Nephron (organoid): ENCODE measurements at regions not wholly inside any gene's neighbourhood (a gene's known extent, or its start where the extent isn't known, plus 50 kb on each side); places are given as distances from the start of the nearest gene placed in this dataset.

Experiments used
- H3K27ac Mint-ChIP-seq, 3 experiments: 2 replicates each; pipeline ENCODE4 v1.8.0; 2020; ENCODE audit warnings: mixed read lengths in 3 of 3, mild to moderate bottlenecking in 2 of 3, moderate library complexity in 1 of 3
- H3K27me3 Mint-ChIP-seq: 2 replicates; pipeline ENCODE4 v1.8.0; 2021; ENCODE audit warnings: low read depth, mild to moderate bottlenecking, moderate library complexity, mixed read lengths
- H3K36me3 Mint-ChIP-seq: 2 replicates; pipeline ENCODE4 v1.8.0; 2020; ENCODE audit warnings: low read depth, mixed read lengths
- H3K4me1 Mint-ChIP-seq: 2 replicates; pipeline ENCODE4 v1.8.0; 2020; ENCODE audit warnings: mixed read lengths
- H3K4me3 Mint-ChIP-seq, 3 experiments: 2 replicates each; pipeline ENCODE4 v1.8.0; 2020; ENCODE audit warnings: mild to moderate bottlenecking in 3 of 3, mixed read lengths in 3 of 3, moderate library complexity in 2 of 3
- H3K9me3 Mint-ChIP-seq: 2 replicates; pipeline ENCODE4 v1.8.0; 2020; ENCODE audit warnings: mixed read lengths
- TF ChIP-seq, protein P1 (sequence below), 3 experiments: fragments of 200-600 bp; sonication (generic); IDR thresholded peaks; one replicate each; pipeline ENCODE4 v1.5.0; 2021; ENCODE audit warnings: antibody characterized with exemption in 3 of 3; ENCODE audit not compliant: unreplicated experiment in 3 of 3

DNA sequence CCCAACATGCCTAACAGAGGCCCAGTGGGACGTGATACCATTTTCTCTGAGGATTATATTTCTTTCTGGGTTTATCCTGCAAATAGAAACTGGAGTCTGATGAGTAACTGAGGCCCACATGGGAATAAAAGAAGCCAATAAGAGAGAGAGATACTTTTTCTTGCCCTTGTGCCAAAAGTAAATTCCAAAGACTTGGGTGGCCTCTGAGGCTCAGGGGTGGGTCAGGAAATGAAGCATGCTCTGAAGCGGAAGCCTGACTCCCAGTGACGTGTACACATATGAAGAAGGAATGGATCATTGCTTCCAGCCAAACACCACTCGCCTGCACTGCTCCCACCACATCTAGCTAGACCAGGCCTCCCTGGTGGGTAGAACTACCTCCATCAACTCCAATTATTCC is 273.6 kb upstream of the NCKAP5 start:
- H3K4me1 Mint-ChIP-seq, result peaks cover 35% of the 10 kb centered on the region
- H3K4me3 Mint-ChIP-seq, result no peak overlapping the region
- no peaks in the 10 kb centered on the region for H3K36me3 Mint-ChIP-seq
- peak overlapping the region; percentile 13 to 88 (median 78) for H3K27ac Mint-ChIP-seq
- H3K9me3 Mint-ChIP-seq, result no peaks in the 10 kb centered on the region
- TF ChIP-seq, protein P1, sequence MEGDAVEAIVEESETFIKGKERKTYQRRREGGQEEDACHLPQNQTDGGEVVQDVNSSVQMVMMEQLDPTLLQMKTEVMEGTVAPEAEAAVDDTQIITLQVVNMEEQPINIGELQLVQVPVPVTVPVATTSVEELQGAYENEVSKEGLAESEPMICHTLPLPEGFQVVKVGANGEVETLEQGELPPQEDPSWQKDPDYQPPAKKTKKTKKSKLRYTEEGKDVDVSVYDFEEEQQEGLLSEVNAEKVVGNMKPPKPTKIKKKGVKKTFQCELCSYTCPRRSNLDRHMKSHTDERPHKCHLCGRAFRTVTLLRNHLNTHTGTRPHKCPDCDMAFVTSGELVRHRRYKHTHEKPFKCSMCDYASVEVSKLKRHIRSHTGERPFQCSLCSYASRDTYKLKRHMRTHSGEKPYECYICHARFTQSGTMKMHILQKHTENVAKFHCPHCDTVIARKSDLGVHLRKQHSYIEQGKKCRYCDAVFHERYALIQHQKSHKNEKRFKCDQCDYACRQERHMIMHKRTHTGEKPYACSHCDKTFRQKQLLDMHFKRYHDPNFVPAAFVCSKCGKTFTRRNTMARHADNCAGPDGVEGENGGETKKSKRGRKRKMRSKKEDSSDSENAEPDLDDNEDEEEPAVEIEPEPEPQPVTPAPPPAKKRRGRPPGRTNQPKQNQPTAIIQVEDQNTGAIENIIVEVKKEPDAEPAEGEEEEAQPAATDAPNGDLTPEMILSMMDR (IDR thresholded peaks at IDR 0.05; ENCODE audit: unreplicated experiment in 3 of 3), result no peak
- peaks cover 9% of the 10 kb centered on the region for H3K27me3 Mint-ChIP-seq

DNA sequence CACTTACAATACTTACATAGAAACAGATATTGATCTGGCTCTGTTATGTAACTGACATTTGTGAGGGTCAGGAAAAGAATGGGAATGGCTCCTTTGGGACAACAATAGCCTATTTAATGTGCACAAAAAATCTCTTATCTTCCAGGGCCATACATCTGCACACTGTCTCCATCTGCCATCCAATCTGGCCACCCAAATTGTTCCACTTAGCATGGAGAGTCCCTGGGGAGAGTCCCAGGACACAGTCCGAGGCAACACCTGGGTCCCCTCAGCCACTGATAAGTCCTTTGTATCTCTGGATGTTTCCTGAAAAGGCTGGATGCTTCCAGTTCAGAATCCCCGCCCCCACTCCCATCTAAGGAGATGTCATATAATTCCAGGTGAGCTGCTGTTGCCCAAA is 274.2 kb upstream of the NCKAP5 start:
- TF ChIP-seq, protein P1 (IDR thresholded peaks at IDR 0.05; ENCODE audit: unreplicated experiment in 3 of 3), result no peak

DNA sequence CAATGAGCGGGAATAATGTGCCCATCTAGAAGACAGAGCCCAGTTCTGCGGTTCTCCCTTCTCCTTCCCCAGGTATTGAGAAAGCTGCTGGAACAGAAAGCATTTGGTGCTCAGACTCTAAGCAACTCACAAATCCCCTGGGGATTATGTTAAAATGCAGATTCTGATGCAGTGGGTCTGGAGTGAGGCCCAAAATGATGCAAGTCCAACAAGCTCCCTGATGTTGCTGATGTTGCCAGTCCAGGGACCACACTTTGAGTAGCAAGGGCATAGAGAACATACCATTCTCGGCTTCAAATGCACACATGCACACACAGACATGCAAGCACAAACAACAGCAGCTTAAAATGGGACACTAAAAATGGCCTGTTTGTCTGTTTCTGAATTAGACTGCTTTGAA is 274.8 kb upstream of the NCKAP5 start:
- no peak overlapping the region for H3K27ac Mint-ChIP-seq

More for the DNA sequence above, 274.2 kb upstream of the NCKAP5 start:
- H3K36me3 Mint-ChIP-seq, result no peaks in the 10 kb centered on the region
- peaks cover 9% of the 10 kb centered on the region for H3K27me3 Mint-ChIP-seq
- peak overlapping the region in 1 of 3 experiments; percentile 78 for H3K27ac Mint-ChIP-seq
- no peak overlapping the region for H3K4me3 Mint-ChIP-seq
- peaks cover 41% of the 10 kb centered on the region for H3K4me1 Mint-ChIP-seq
- H3K9me3 Mint-ChIP-seq, result no peaks in the 10 kb centered on the region

DNA sequence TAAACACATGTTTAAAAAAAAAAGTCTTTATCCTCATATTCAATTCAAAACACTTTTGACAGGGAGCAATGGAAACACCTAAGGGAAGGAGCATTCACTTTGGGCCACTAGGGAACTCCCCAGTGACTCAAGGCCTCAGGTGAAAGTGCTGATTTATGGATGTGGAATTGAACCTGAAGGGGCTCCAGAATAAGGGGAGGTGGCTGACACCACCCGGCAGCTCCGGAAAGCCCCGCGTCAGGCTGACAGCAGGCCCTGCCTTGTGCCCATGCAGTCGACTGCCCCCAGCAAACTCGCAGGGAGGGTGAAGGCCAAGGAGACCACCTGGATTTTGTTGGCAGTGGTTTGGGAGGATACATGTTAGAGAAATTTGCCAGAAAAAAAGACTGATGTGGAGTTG is 275.3 kb upstream of the NCKAP5 start:
- Mint-ChIP-seq H3K36me3 (no peaks in the 10 kb centered on the region), H3K9me3 (no peaks in the 10 kb centered on the region), H3K27ac (no peak overlapping the region), H3K4me3 (no peak overlapping the region), H3K27me3 (peaks cover 20% of the 10 kb centered on the region), H3K4me1 (peaks cover 43% of the 10 kb centered on the region)
- TF ChIP-seq, protein P1 (IDR thresholded peaks at IDR 0.05; ENCODE audit: unreplicated experiment in 3 of 3), result no peak

More for the DNA sequence above, 274.8 kb upstream of the NCKAP5 start:
- Mint-ChIP-seq H3K27me3 (peaks cover 16% of the 10 kb centered on the region), H3K36me3 (no peaks in the 10 kb centered on the region), H3K9me3 (no peaks in the 10 kb centered on the region), H3K4me1 (peaks cover 42% of the 10 kb centered on the region), H3K4me3 (no peak overlapping the region)
- TF ChIP-seq, protein P1 (IDR thresholded peaks at IDR 0.05; ENCODE audit: unreplicated experiment in 3 of 3), result no peak

DNA sequence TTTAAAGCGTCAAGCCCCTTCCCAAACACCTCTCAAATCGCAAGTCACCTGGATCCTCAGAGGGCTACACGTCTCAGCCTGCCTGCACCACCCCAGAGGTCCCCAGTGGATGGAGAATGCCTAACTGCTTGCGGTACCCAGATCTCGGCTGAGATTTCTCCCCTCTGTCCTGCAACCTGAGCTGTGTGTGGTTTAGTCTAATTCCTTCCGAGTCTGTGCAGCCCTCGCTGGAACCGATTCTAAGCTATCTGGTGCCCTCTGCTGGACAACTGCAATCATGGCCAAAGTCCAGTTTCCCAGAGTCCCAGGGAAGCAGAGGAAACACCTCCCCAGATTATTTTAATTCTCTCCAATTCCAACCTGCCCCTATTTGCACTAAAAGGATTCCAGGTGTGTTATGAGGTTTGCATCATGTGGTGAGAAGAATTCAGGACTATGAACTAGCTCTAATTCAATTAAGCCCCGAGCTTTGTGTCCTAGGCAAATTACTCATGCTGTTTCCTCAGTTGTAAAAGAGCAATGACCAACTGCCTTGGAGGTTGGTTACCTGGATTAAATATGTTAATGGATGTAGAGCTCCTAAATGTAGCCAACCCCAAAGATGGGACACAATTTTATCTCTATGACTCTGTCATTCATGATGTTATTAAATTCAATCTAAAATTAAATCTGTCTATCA is 276.1 kb upstream of the NCKAP5 start:
- Mint-ChIP-seq H3K27ac (peak overlapping the region in 2 of 3 experiments; percentile 30 to 56), H3K4me3 (no peak overlapping the region), H3K4me1 (peaks cover 43% of the 10 kb centered on the region), H3K27me3 (peaks cover 23% of the 10 kb centered on the region), H3K9me3 (no peaks in the 10 kb centered on the region), H3K36me3 (no peaks in the 10 kb centered on the region)
- TF ChIP-seq, protein P1 (IDR thresholded peaks at IDR 0.05; ENCODE audit: unreplicated experiment in 3 of 3), result peak; percentile 81 to 86 (median 86)

DNA sequence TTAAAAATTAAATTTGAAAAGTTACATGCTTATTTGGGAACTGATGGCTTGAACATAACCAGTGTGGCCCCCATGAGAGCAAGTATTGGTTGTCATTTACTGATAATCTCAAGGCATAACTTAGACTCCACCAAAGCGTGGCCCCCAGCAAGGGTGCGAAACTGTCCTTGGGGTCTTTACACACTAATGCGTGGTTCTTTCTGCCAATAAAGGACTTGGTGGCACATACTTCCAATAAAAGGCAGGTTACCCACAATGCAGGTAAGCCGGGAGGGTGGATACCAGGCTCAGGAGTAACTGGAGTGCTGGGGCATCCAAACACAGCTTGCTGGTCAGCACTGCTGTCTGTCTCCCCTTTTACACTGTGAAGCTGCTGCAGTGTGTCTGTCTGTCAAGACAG is 278.2 kb upstream of the NCKAP5 start:
- Mint-ChIP-seq H3K4me3 (no peak overlapping the region), H3K4me1 (peaks cover 35% of the 10 kb centered on the region), H3K36me3 (no peaks in the 10 kb centered on the region), H3K27me3 (peaks cover 15% of the 10 kb centered on the region), H3K27ac (no peak overlapping the region), H3K9me3 (no peaks in the 10 kb centered on the region)
- TF ChIP-seq, protein P1 (IDR thresholded peaks at IDR 0.05; ENCODE audit: unreplicated experiment in 3 of 3), result no peak
